Nephron progenitor cell (in vitro differentiated cells): ENCODE measurements at regions not wholly inside any gene's neighbourhood (a gene's known extent, or its start where the extent isn't known, plus 50 kb on each side); places are given as distances from the start of the nearest gene placed in this dataset.
A peak's percentile ranks its signal among the peaks of the same experiment; 100 is the strongest.

Source experiments
- DNase-seq: peaks from one replicate; pipeline ENCODE4 v3.0.0; 2021
- H3K27ac Mint-ChIP-seq: 2 replicates; pipeline ENCODE4 v1.8.0; 2021; ENCODE audit warnings: mild to moderate bottlenecking, moderate library complexity, mixed read lengths
- H3K27me3 Mint-ChIP-seq: 2 replicates; pipeline ENCODE4 v1.8.0; 2021; ENCODE audit warnings: mild to moderate bottlenecking, low read depth, mixed read lengths; ENCODE audit not compliant: poor library complexity
- H3K36me3 Mint-ChIP-seq: 2 replicates; pipeline ENCODE4 v1.8.0; 2021; ENCODE audit warnings: low read depth, mixed read lengths
- H3K4me1 Mint-ChIP-seq: 2 replicates; pipeline ENCODE4 v1.8.0; 2021; ENCODE audit warnings: mixed read lengths
- H3K4me3 Mint-ChIP-seq: 2 replicates; pipeline ENCODE4 v1.8.0; 2021; ENCODE audit warnings: mild to moderate bottlenecking, moderate library complexity, mixed read lengths
- H3K9me3 Mint-ChIP-seq: 2 replicates; pipeline ENCODE4 v1.8.0; 2021; ENCODE audit warnings: mild to moderate bottlenecking, moderate library complexity, mixed read lengths
- CTCF ChIP-seq: fragments of 200-600 bp; sonication (generic); IDR thresholded peaks from 2 replicates; pipeline ENCODE4 v1.5.0; 2021; ENCODE audit warnings: antibody characterized with exemption

- DNase-seq = no peak
- H3K9me3 Mint-ChIP-seq = peaks cover 9% of the 10 kb centered on the region
- TF ChIP-seq CTCF = no peak
- H3K27ac Mint-ChIP-seq = no peak overlapping the region
- no peaks in the 10 kb centered on the region for H3K36me3 Mint-ChIP-seq
- H3K27me3 Mint-ChIP-seq = peaks cover 25% of the 10 kb centered on the region
- no peak overlapping the region for H3K4me3 Mint-ChIP-seq
- H3K4me1 Mint-ChIP-seq = peaks cover 6% of the 10 kb centered on the region
Observed at GRCh38 chr6:170017603-170018320, 266.3 kb downstream of the ERMARD start.

GRCh38 chr6:170013815-170014214 lies 262.4 kb downstream of the ERMARD start:
- H3K4me3 Mint-ChIP-seq = no peak overlapping the region
- TF ChIP-seq CTCF = no peak

GRCh38 chr6:170012037-170012330 lies 260.6 kb downstream of the ERMARD start:
- H3K9me3 Mint-ChIP-seq = peaks cover 9% of the 10 kb centered on the region
- H3K4me1 Mint-ChIP-seq = peaks cover 35% of the 10 kb centered on the region
- H3K27ac Mint-ChIP-seq = no peak overlapping the region
- no peak for DNase-seq
- no peaks in the 10 kb centered on the region for H3K36me3 Mint-ChIP-seq
- no peak overlapping the region for H3K4me3 Mint-ChIP-seq
- TF ChIP-seq CTCF = no peak
- peaks cover 28% of the 10 kb centered on the region for H3K27me3 Mint-ChIP-seq

More at GRCh38 chr6:170013815-170014214, 262.4 kb downstream of the ERMARD start:
- H3K36me3 Mint-ChIP-seq = no peaks in the 10 kb centered on the region
- no peak for DNase-seq
- H3K9me3 Mint-ChIP-seq = peaks cover 9% of the 10 kb centered on the region
- H3K27me3 Mint-ChIP-seq = peaks cover 29% of the 10 kb centered on the region
- no peak overlapping the region for H3K27ac Mint-ChIP-seq
- H3K4me1 Mint-ChIP-seq = peaks cover 23% of the 10 kb centered on the region

DNA sequence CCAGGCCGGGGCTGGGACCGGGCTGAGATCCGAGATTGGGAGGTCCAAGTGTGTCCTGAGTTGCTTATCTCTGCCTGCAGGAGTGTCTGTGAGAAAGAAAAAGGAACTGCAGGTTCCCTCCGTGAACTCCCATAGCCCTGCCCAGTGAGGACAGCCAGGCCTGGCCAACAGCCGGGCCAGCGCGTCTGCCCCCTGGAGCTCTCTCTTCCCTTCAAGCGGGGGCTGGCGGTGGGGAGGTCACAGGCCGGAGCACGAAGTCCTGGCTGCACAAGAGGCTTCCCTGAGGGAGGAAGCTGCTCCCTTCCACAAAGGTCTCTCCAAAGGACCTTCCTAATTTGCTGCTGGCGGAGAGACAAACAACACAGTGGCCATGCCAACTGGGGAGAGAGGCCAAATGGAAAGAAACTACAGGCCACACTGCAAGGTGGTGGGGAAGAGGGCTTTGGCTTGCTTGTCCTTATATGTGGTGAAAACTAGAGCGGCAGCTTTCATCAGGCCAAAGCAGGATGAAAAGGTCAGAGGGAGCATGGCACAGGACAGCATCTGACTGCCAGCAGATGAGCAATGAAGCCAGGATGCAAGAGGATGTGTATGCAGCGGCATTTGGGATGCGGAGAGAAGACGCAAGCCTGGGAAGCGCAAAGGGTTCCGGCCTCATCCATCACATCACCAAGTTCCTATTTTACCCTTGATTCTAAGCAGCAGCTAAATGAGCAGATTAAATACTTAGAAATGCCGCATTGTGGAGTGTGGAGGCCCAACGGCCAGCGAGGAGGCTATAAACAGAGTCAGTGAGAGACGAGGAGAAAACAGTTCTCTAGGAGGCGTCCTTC lies 260.0 kb downstream of the ERMARD start:
- no peak for DNase-seq
- no peak for TF ChIP-seq CTCF
- H3K4me3 Mint-ChIP-seq = no peak overlapping the region

DNA sequence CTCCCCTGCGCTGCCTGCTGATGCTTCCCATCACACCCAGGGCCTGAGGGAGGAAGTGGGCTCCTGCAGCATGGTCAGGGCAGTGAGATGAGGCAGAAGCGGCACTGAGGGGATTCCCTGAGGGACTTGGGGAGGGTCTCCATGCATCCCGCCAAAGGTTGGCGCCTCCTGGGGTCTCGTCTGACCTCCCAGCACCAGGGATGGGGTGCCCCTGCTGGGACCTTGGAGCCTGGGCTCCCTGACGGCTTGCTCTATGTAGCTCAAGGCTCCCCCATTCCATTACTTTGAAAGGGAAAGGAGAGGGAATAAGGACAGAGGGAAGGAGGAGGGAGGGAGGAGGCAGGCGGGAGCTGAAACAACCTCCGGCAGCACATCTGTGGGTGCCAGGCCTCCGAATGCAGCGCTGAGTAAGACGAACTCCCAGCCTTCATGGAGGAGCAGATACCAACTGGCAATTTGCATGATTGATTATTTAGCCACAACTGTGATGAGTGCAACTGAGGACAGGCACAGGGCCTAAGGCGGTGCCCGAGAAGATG lies 259.3 kb downstream of the ERMARD start:
- Mint-ChIP-seq H3K27me3 (peaks cover 35% of the 10 kb centered on the region), H3K36me3 (no peaks in the 10 kb centered on the region), H3K4me1 (peaks cover 41% of the 10 kb centered on the region), H3K27ac (no peak overlapping the region), H3K4me3 (no peak overlapping the region), H3K9me3 (peaks cover 10% of the 10 kb centered on the region)
- no peak for TF ChIP-seq CTCF
- DNase-seq = no peak

More for the DNA sequence above, 260.0 kb downstream of the ERMARD start:
- Mint-ChIP-seq H3K27me3 (peaks cover 33% of the 10 kb centered on the region), H3K27ac (peak overlapping the region; percentile 87), H3K4me1 (peaks cover 41% of the 10 kb centered on the region), H3K36me3 (no peaks in the 10 kb centered on the region), H3K9me3 (peaks cover 9% of the 10 kb centered on the region)
